ENCODE measurements at regions not wholly inside any gene's neighbourhood (a gene's known extent, or its start where the extent isn't known, plus 50 kb on each side); places are given as distances from the start of the nearest gene placed in this dataset.

DNA sequence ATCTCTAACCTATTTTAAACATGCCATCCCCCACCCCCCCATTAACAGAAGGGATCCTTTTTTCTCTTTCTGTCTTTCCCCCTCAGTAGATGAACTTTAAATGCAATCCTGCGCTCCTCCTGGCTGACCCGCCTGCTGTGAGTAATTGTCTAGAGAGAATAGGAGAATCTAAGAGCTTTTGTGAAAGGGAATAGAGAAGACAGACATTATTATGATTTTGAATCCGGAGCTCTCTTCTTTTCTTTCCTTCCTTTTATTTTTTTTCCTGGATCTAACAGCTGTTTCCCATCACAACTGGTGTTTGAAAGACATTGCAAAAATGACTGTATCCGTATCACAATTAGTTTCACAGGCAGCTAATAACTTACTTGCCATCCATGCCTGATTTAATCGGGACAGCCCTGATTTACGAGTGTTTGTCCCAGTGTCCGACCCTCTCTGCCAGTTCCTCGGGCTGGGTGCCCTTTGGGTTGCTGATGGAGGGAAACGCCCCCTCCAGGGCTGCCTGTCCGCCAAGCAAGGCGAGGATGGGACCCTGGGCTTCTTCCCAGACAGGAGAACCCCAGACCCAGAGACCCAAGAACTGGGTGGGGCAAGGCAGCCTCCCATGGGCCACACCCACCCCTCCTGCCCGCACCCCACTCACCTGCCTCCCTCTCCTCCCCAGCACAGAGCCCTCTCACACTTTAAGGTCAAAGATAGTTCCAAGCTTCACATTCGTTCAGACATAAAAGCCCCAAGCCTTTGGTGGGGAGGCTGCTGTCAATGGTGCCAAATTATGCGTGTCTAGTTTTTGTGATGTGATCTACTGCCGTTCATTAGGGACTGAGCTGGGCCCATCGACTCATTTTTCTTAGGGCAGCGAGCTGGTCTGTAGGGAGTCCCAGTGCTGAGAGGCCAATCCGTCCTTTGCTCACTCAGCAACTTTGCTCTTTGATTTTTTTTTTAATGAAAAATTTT, 231.7 kb downstream of the ZNF516 start:
- 58 to 60% methylated on average over 9 to 11 of the region's 18 CpGs for WGBS, 2 donors (ENCODE audit: low coverage in 1 of 2)
- Histone ChIP-seq H3K27ac (peak overlapping the region in 3 of 4 donors; percentile 18 to 60 (median 59)), H3K36me3 (no peaks in the 10 kb centered on the region), H3K27me3 (no peaks in the 10 kb centered on the region), H3K4me1 (peaks cover 0 to 43% (median 3%) of the 10 kb centered on the region in 3 donors), H3K9me3 (no peaks in the 10 kb centered on the region), H3K4me3 (no peak overlapping the region)
- no peak for ATAC-seq
- TF ChIP-seq, protein P1, sequence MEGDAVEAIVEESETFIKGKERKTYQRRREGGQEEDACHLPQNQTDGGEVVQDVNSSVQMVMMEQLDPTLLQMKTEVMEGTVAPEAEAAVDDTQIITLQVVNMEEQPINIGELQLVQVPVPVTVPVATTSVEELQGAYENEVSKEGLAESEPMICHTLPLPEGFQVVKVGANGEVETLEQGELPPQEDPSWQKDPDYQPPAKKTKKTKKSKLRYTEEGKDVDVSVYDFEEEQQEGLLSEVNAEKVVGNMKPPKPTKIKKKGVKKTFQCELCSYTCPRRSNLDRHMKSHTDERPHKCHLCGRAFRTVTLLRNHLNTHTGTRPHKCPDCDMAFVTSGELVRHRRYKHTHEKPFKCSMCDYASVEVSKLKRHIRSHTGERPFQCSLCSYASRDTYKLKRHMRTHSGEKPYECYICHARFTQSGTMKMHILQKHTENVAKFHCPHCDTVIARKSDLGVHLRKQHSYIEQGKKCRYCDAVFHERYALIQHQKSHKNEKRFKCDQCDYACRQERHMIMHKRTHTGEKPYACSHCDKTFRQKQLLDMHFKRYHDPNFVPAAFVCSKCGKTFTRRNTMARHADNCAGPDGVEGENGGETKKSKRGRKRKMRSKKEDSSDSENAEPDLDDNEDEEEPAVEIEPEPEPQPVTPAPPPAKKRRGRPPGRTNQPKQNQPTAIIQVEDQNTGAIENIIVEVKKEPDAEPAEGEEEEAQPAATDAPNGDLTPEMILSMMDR (IDR thresholded peaks at IDR 0.05), result no peak
- TF ChIP-seq EP300 (IDR thresholded peaks at IDR 0.05), result no peak
- no peak for TF ChIP-seq POLR2A (IDR thresholded peaks at IDR 0.05)
- TF ChIP-seq POLR2AphosphoS5 (IDR thresholded peaks at IDR 0.05), result peak; percentile 41

DNA sequence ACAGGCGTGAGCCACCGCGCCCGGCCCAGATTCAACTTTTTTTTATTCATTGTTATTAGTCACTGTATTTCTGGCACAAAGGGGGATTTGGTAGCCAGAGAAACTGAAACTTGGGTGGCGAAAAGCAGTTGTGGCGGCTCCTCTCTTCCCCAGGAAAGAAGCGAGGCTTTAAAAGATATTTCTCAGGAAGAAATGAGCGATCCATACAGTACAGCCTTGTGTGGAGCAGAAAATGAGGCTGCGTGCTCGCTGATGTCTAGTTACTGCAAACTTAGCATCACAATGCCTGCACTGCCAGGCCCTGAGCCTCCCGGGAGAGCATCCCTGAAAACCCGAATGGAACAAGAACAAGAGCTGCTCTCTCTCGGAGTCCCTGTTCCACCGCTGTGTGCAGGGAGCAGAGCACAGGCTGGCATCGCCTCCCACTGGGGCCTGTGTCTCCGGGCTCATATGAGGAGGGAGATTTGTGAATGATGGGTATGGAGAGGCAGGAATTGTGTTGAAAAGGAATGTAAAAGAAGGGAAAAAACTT, 234.0 kb downstream of the ZNF516 start:
- WGBS, 2 donors (ENCODE audit: low coverage in 1 of 2), result 75 to 100% methylated on average over 1 to 3 of the region's 16 CpGs
- Histone ChIP-seq H3K4me3 (no peak overlapping the region), H3K27me3 (no peaks in the 10 kb centered on the region), H3K27ac (no peak overlapping the region), H3K36me3 (no peaks in the 10 kb centered on the region), H3K9me3 (no peaks in the 10 kb centered on the region), H3K4me1 (peaks cover 0 to 44% (median 3%) of the 10 kb centered on the region in 3 donors)
- TF ChIP-seq, protein P1 (IDR thresholded peaks at IDR 0.05), result no peak
- no peak for TF ChIP-seq EP300 (IDR thresholded peaks at IDR 0.05)
- TF ChIP-seq POLR2AphosphoS5 (IDR thresholded peaks at IDR 0.05), result no peak
- no peak for TF ChIP-seq POLR2A (IDR thresholded peaks at IDR 0.05)
- ATAC-seq, result no peak

DNA sequence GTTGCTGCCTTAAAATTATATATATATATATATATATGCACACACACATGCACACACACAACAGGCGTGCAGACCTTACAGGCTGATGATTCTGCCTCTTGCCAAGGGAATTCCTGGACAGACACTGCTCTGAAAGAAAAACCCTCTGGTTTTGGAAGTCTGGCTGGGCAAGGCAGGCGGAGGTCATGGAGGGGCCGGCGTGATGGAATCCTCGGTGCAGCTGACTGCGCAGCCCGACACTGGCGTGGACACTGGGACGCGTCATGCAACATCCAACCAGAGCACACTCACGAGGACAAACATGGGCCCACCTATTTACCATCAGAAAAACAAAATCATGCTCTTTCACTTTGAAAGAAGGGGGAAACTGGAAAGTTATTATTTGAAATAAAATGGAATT, 235.3 kb downstream of the ZNF516 start:
- ATAC-seq, result no peak
- TF ChIP-seq POLR2AphosphoS5 (IDR thresholded peaks at IDR 0.05) (no peak), POLR2A (IDR thresholded peaks at IDR 0.05) (no peak), EP300 (IDR thresholded peaks at IDR 0.05) (no peak)
- TF ChIP-seq, protein P1 (IDR thresholded peaks at IDR 0.05), result no peak
- WGBS, 2 donors (ENCODE audit: low coverage in 1 of 2), result 52 to 94% methylated on average over 6 to 11 of the region's 11 CpGs

DNA sequence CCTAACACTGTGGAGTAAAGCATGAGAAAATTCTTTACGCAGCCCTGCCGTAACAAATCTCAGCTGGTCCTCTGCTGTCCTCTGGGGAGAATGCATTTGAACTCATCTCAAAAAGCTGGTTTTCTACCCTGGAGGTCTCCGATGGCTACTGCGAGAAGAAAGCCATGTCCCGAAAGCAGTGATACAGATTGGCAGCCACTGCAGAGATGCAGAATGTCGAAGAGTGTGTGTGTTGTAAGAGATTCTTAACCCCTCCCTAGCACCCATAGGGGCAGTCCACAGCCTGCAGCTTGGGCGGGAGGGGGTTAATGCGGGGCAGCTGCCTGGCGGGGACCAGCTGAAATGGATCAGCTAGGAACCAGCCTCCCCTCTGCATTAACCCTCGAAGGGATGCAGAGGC, 235.9 kb downstream of the ZNF516 start:
- no peak overlapping the region for H3K27ac ChIP-seq
- H3K9me3 ChIP-seq, result no peaks in the 10 kb centered on the region
- ATAC-seq, result no peak
- no peak overlapping the region for H3K4me3 ChIP-seq
- 42 to 58% methylated on average over 3 of the region's 10 CpGs for WGBS, 2 donors (ENCODE audit: low coverage in 1 of 2)
- TF ChIP-seq POLR2AphosphoS5 (IDR thresholded peaks at IDR 0.05) (no peak), POLR2A (IDR thresholded peaks at IDR 0.05) (no peak)
- no peaks in the 10 kb centered on the region for H3K27me3 ChIP-seq
- peaks cover 0 to 25% (median 0%) of the 10 kb centered on the region in 3 donors for H3K4me1 ChIP-seq
- H3K36me3 ChIP-seq, result no peaks in the 10 kb centered on the region

More for the DNA sequence above, 235.3 kb downstream of the ZNF516 start:
- Histone ChIP-seq H3K4me3 (no peak overlapping the region), H3K4me1 (peaks cover 0 to 31% (median 0%) of the 10 kb centered on the region in 3 donors), H3K27me3 (no peaks in the 10 kb centered on the region), H3K36me3 (no peaks in the 10 kb centered on the region), H3K9me3 (no peaks in the 10 kb centered on the region), H3K27ac (no peak overlapping the region)

DNA sequence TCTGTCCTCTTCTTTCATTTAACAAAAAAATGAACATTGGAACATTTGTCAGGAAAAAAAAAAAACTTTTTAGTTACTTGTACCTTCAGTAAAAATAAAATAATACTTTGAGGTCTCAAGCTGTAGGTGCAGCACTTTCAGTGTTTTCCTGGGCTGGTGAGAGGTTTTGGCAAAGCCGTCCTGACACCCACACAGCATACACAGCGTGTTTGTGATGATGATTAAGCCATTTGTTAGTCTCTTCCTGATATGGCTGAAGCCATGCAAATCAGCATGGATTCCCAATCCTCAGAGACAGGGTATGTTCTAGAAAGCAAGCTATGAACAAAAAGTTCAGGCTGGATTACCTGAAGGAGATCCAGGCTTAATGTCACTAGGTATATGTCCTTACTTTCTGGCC, 236.8 kb downstream of the ZNF516 start:
- WGBS, 2 donors (ENCODE audit: low coverage in 1 of 2), result 32 to 60% methylated on average over 2 of the region's 2 CpGs
- no peaks in the 10 kb centered on the region for H3K27me3 ChIP-seq
- H3K4me3 ChIP-seq, result no peak overlapping the region
- no peaks in the 10 kb centered on the region for H3K36me3 ChIP-seq
- H3K27ac ChIP-seq, result no peak overlapping the region
- H3K4me1 ChIP-seq, result peaks cover 0 to 16% (median 0%) of the 10 kb centered on the region in 3 donors
- no peak for ATAC-seq
- TF ChIP-seq POLR2A (IDR thresholded peaks at IDR 0.05) (no peak), EP300 (IDR thresholded peaks at IDR 0.05) (no peak), POLR2AphosphoS5 (IDR thresholded peaks at IDR 0.05) (no peak)
- TF ChIP-seq, protein P1 (IDR thresholded peaks at IDR 0.05), result no peak
- no peaks in the 10 kb centered on the region for H3K9me3 ChIP-seq
